Neural crest cell (in vitro differentiated cells): ENCODE measurements at regions not wholly inside any gene's neighbourhood (a gene's known extent, or its start where the extent isn't known, plus 50 kb on each side); places are given as distances from the start of the nearest gene placed in this dataset.

Experiments
- DNase-seq: peaks from one replicate; pipeline ENCODE4 v3.0.0; 2021; ENCODE audit warnings: low read depth, mixed read lengths, low spot score
- H3K27ac Mint-ChIP-seq: one replicate; pipeline ENCODE4 v1.8.0; 2021; ENCODE audit warnings: mild to moderate bottlenecking, mixed read lengths; ENCODE audit not compliant: unreplicated experiment
- H3K27me3 Mint-ChIP-seq: 2 replicates; pipeline ENCODE4 v1.8.0; 2021; ENCODE audit warnings: low read depth, mild to moderate bottlenecking, mixed read lengths
- H3K36me3 Mint-ChIP-seq: 2 replicates; pipeline ENCODE4 v1.8.0; 2021; ENCODE audit warnings: low read depth, mild to moderate bottlenecking, mixed read lengths
- H3K4me1 Mint-ChIP-seq: 2 replicates; pipeline ENCODE4 v1.8.0; 2021; ENCODE audit warnings: mixed read lengths
- H3K4me3 Mint-ChIP-seq: one replicate; pipeline ENCODE4 v1.8.0; 2021; ENCODE audit warnings: mild to moderate bottlenecking, mixed read lengths
- H3K9me3 Mint-ChIP-seq: 2 replicates; pipeline ENCODE4 v1.8.0; 2021; ENCODE audit warnings: mixed read lengths
- TF ChIP-seq, protein P1 (sequence below): fragments of 200-600 bp; sonication (generic); conservative IDR thresholded peaks from 2 replicates; pipeline ENCODE4 v1.5.0; 2021; ENCODE audit warnings: antibody characterized with exemption, mild to moderate bottlenecking

DNA sequence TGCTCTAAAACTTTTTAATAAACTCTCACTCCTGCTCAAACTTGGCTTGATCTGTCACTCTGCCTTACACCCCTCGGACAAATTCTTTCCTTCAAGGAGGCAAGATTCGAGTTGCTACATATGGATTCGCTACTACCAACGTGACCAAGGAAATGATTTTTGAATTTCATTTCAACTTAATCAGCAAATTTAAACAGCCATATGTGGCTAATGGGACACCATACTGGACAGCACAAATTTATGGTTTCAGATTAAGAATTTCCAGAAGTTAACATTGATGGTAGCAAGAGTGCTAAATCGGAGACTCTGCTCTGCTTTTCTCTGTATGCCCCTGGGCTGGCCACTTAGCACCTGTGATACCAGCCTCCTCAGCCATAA, 318.2 kb upstream of the PSMD7 start:
- TF ChIP-seq, protein P1, sequence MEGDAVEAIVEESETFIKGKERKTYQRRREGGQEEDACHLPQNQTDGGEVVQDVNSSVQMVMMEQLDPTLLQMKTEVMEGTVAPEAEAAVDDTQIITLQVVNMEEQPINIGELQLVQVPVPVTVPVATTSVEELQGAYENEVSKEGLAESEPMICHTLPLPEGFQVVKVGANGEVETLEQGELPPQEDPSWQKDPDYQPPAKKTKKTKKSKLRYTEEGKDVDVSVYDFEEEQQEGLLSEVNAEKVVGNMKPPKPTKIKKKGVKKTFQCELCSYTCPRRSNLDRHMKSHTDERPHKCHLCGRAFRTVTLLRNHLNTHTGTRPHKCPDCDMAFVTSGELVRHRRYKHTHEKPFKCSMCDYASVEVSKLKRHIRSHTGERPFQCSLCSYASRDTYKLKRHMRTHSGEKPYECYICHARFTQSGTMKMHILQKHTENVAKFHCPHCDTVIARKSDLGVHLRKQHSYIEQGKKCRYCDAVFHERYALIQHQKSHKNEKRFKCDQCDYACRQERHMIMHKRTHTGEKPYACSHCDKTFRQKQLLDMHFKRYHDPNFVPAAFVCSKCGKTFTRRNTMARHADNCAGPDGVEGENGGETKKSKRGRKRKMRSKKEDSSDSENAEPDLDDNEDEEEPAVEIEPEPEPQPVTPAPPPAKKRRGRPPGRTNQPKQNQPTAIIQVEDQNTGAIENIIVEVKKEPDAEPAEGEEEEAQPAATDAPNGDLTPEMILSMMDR: no peak
- peaks cover 9% of the 10 kb centered on the region for H3K9me3 Mint-ChIP-seq
- peaks cover 2% of the 10 kb centered on the region for H3K27me3 Mint-ChIP-seq
- no peaks in the 10 kb centered on the region for H3K4me1 Mint-ChIP-seq
- H3K27ac Mint-ChIP-seq: no peak overlapping the region
- DNase-seq: no peak
- H3K36me3 Mint-ChIP-seq: peaks cover 9% of the 10 kb centered on the region
- H3K4me3 Mint-ChIP-seq: no peak overlapping the region

DNA sequence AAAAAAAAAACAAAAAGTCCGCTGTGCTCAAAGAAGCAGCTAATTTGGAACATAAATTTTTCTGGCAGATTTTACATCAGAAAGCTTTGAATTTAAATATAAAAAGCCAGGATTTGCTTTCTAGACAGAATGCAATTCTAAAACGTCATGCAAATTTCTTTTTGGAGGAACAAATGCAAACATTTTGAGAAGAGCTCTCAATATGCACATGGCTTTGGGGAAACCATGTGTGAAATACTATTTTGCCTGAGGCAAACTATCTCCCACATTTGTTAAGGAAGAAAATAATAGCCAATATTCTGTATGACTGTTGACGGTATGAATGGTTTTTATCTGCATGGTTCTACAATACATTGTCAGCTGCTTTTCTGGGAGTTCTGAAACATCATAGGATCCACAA, 320.0 kb upstream of the PSMD7 start:
- no peaks in the 10 kb centered on the region for H3K4me1 Mint-ChIP-seq
- H3K27me3 Mint-ChIP-seq: peaks cover 2% of the 10 kb centered on the region
- no peak for DNase-seq
- H3K36me3 Mint-ChIP-seq: no peaks in the 10 kb centered on the region
- H3K9me3 Mint-ChIP-seq: peaks cover 6% of the 10 kb centered on the region
- TF ChIP-seq, protein P1: no peak
- no peak overlapping the region for H3K4me3 Mint-ChIP-seq
- no peak overlapping the region for H3K27ac Mint-ChIP-seq

DNA sequence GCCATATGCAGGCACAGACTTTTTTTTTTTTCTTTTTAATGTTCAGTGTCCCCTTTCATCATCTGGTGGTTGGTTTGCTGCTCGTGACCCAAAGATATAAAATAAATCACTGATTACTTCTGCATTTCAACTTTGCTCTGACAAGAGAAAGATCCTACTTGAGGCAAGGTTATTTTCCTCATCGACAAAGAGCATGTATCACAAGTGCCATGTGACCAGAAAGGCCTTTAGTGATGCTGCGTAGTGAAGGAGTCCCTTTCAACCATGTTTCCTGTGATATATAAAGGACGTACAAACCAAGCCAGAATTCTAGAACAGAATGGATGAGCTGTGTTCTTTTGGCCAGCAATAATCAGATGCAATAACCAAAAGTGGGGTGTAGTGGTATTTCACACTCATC, 323.4 kb upstream of the PSMD7 start:
- TF ChIP-seq, protein P1: no peak
- H3K4me1 Mint-ChIP-seq: no peaks in the 10 kb centered on the region
- peaks cover 2% of the 10 kb centered on the region for H3K27me3 Mint-ChIP-seq
- peaks cover 2% of the 10 kb centered on the region for H3K9me3 Mint-ChIP-seq
- H3K27ac Mint-ChIP-seq: no peak overlapping the region
- no peaks in the 10 kb centered on the region for H3K36me3 Mint-ChIP-seq
- H3K4me3 Mint-ChIP-seq: no peak overlapping the region
- DNase-seq: no peak

GRCh38 chr16:73966851-73967250, 329.8 kb upstream of the PSMD7 start:
- DNase-seq: no peak
- Mint-ChIP-seq H3K27me3 (no peaks in the 10 kb centered on the region), H3K4me1 (no peaks in the 10 kb centered on the region), H3K9me3 (peaks cover 3% of the 10 kb centered on the region), H3K27ac (no peak overlapping the region), H3K36me3 (no peaks in the 10 kb centered on the region), H3K4me3 (no peak overlapping the region)
- TF ChIP-seq, protein P1: no peak

GRCh38 chr16:73965591-73965990, 331.0 kb upstream of the PSMD7 start:
- DNase-seq: no peak
- no peak overlapping the region for H3K4me3 Mint-ChIP-seq
- no peaks in the 10 kb centered on the region for H3K4me1 Mint-ChIP-seq
- H3K9me3 Mint-ChIP-seq: peaks cover 7% of the 10 kb centered on the region
- no peaks in the 10 kb centered on the region for H3K27me3 Mint-ChIP-seq
- no peak overlapping the region for H3K27ac Mint-ChIP-seq
- TF ChIP-seq, protein P1: no peak
- peaks cover 4% of the 10 kb centered on the region for H3K36me3 Mint-ChIP-seq
